OCI-LY3 (cell line): ENCODE measurements at regions not wholly inside any gene's neighbourhood (a gene's known extent, or its start where the extent isn't known, plus 50 kb on each side); places are given as distances from the start of the nearest gene placed in this dataset.

Experiments used
- CTCF ChIP-seq: fragments of 200-600, 300-600 bp; sonication (generic); IDR thresholded peaks from 2 replicates; pipeline ENCODE4 v1.5.1; 2014; ENCODE audit warnings: antibody characterized with exemption, low read length, low read depth
- EZH2phosphoT487 ChIP-seq: fragments of 200-600 bp; shearing (Covaris generic); IDR thresholded peaks from 2 replicates; pipeline ENCODE4 v1.6.1; 2018; ENCODE audit warnings: antibody characterized with exemption, mixed run types, low read depth

GRCh38 chr4:78707793-78708192, 68.4 kb upstream of the BMP2K start:
- TF ChIP-seq CTCF = no peak
- TF ChIP-seq EZH2phosphoT487 = no peak
